GM18505 (cell line): ENCODE measurements at regions not wholly inside any gene's neighbourhood (a gene's known extent, or its start where the extent isn't known, plus 50 kb on each side); places are given as distances from the start of the nearest gene placed in this dataset.

ENCODE experiments used
- ATAC-seq: cut with Tn5 transposase; IDR thresholded peaks from one replicate; pipeline ENCODE4 v1.9.1; 2021; ENCODE audit not compliant: unreplicated experiment
- POLR2A ChIP-seq: IDR thresholded peaks from 4 replicates; pipeline ENCODE4 v1.6.1; 2011; ENCODE audit warnings: borderline replicate concordance; ENCODE audit not compliant: insufficient read depth, insufficient read length; ENCODE audit errors: extremely low read depth

DNA sequence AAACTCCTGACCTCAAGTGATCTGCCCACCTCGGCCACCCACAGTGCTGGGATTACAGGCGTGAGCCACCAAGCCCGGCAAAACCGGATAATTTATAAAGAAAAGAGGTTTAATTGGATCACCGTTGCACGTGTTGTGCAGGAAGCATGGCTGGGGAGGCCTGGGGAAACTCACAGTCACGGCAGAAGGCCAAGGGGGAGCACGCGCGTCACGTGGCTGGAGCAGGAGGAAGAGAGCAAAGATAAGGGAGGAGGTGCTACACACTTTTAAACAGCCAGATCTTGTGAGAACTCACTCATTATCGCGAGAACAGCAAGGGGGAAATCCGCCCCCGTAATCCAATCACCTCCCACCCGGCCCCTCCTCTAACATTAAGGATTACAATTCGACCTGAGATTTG lies 177.9 kb upstream of the TENM3 start:
- TF ChIP-seq POLR2A: no peak
- no peak for ATAC-seq

GRCh38 chr4:182066037-182066436 lies 177.2 kb upstream of the TENM3 start:
- ATAC-seq: no peak
- TF ChIP-seq POLR2A: no peak

GRCh38 chr4:182067828-182068227 lies 175.4 kb upstream of the TENM3 start:
- ATAC-seq: no peak

GRCh38 chr4:182068920-182069319 lies 174.3 kb upstream of the TENM3 start:
- TF ChIP-seq POLR2A: no peak
- no peak for ATAC-seq

More at GRCh38 chr4:182067828-182068227, 175.4 kb upstream of the TENM3 start:
- no peak for TF ChIP-seq POLR2A

DNA sequence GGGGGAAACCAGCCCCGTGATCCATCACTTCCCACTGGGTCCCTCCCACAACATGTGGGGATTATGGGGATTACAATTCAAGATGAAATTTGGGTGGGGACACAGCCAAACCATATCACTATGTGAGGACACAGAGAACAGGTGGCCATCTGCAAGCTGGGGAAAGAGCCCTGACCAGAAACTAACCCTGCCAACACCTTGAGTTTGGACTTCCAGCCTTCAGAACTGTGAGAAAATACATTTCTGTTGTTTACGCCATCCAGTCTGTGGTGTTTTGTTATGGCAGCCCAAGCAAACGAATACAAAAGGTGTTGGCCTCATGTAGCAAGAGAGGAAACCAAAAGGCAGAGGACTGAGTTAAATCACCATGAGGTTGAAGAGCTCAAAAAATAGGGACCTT lies 169.9 kb upstream of the TENM3 start:
- no peak for ATAC-seq
- no peak for TF ChIP-seq POLR2A

DNA sequence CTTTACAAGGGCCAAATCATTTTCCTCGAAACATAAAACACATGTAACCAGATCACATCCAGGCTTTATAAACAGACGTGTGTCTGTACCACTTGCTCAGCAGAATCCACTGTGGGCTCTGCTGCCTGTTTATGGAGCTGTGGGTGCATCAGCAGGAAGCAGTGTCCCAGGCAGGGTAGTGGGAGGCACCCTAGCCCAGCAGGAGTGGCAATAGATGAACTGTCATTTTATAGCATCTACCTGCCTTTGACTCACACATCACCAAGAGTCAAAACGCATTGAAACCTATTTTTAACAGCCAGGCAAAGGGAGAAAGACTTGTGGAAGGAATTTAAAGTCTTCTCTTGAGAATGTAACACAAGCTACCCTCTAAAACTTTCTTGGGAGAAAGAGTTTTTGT lies 169.1 kb upstream of the TENM3 start:
- no peak for TF ChIP-seq POLR2A
- ATAC-seq: no peak

- ATAC-seq: no peak
- TF ChIP-seq POLR2A: no peak
Measured at GRCh38 chr4:182074810-182075209, 168.4 kb upstream of the TENM3 start.

GRCh38 chr4:182082910-182083309 lies 160.3 kb upstream of the TENM3 start:
- ATAC-seq: no peak
- no peak for TF ChIP-seq POLR2A

DNA sequence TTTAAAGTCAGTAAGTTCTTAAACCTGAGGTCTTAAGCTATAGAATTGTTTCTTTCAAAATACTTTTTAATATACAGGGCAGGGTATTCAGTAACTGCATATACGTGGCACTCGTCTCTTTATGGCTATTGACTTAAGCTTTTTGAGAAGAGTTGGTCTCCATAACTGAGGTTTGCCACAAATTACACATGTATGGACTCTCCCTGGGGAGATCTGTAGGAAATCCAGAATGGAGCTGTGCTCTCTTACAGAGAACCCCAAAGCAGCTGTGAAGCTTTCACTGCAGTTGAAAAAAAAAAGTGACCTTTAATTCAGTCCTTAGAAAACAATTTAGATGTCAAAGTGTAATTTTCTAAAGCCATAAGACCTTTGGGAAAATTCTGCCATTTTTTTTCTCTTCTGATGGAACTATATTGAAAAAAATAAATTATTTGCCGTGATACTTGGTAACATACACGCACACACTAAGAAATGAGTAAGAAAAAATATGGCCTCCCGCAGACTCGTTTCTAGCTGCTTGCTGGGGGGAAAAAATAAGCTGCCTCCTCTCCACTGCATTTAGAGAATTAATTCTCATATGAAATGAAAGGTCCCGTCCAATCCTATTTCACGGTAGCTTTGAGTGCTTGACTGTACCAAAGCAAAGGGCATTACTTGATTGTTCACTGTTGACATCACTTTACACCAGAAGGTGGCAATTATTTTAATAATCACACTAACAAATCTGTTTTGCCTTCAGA lies 159.4 kb upstream of the TENM3 start:
- no peak for TF ChIP-seq POLR2A

GRCh38 chr4:182085051-182085480 lies 158.1 kb upstream of the TENM3 start:
- ATAC-seq: no peak
- no peak for TF ChIP-seq POLR2A

More for the DNA sequence above, 159.4 kb upstream of the TENM3 start:
- no peak for ATAC-seq

- no peak for TF ChIP-seq POLR2A
- ATAC-seq: no peak
Measured at GRCh38 chr4:182089326-182089725, 153.9 kb upstream of the TENM3 start.

GRCh38 chr4:182090186-182090585 lies 153.0 kb upstream of the TENM3 start:
- ATAC-seq: no peak
- TF ChIP-seq POLR2A: no peak

DNA sequence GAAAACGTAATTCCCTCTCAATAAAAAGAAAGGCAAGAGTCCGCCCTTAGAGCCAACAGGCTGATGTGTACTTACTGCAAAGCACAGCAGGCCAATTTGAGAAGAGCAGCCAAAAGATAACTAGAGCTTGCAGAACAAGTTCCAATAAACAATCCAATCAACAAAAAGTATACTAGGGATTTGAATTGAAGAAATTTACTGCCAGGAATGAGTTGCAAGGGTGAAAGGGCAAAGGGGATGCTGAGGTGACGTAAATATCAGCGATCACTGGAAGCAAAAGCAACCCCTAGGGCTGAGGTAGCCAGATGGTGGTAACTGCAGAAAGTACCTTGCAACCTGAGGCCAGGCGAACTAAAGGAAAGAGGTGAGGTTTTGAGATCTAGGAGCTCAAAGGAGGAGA lies 152.1 kb upstream of the TENM3 start:
- TF ChIP-seq POLR2A: no peak
- no peak for ATAC-seq

GRCh38 chr4:182093431-182093831 lies 149.8 kb upstream of the TENM3 start:
- ATAC-seq: no peak
- TF ChIP-seq POLR2A: no peak

- no peak for TF ChIP-seq POLR2A
- ATAC-seq: no peak
Measured at GRCh38 chr4:182093935-182094334, 149.3 kb upstream of the TENM3 start.

- ATAC-seq: no peak
- no peak for TF ChIP-seq POLR2A
Measured at GRCh38 chr4:182101618-182102017, 141.6 kb upstream of the TENM3 start.

GRCh38 chr4:182102576-182102975 lies 140.6 kb upstream of the TENM3 start:
- no peak for TF ChIP-seq POLR2A
- ATAC-seq: no peak
